K562 (cell line): ENCODE measurements at regions not wholly inside any gene's neighbourhood (a gene's known extent, or its start where the extent isn't known, plus 50 kb on each side); places are given as distances from the start of the nearest gene placed in this dataset.
A peak's percentile ranks its signal among the peaks of the same experiment; 100 is the strongest.

Experiments used
- ATAC-seq: fragments of 200-7000 bp; cut with Tn5 transposase; 3 replicates; pipeline ENCODE4 v1.9.1; 2020; ENCODE audit warnings: moderate library complexity
- BruUV-seq: library from RNA; stranded (reverse); fragments of 400-500 nt; replicated peaks from 2 replicates; lab custom pipeline; 2021; lab: Mats Ljungman, UMichigan
- CTCF ChIA-PET: fragments of 300-600 bp; formaldehyde crosslinking; extraction: SDS; loops from one replicate; lab custom pipeline; 2021; ENCODE audit warnings: low intra/inter-chr PET ratio; lab: Yijun Ruan, JAX
- POLR2A ChIA-PET: fragments of 300-600, 350-650 bp; sonication (Branson Sonifier 250); formaldehyde crosslinking; extraction: SDS; loops from one replicate; lab custom pipeline; 2021; ENCODE audit warnings: antibody characterized with exemption, inconsistent platforms; lab: Yijun Ruan, JAX
- DNase-seq, 4 experiments: peaks; one replicate each; pipeline versions ENCODE4 v3.0.0 to v3.0.0-alpha.2; 2011 to 2018; ENCODE audit warnings: low spot score in 3 of 4, mixed read lengths in 3 of 4; ENCODE audit errors: extremely low read depth in 1 of 4
- FAIRE-seq: peaks from 2 replicates; lab custom pipeline; 2011; peaks lifted over from hg19 to GRCh38; lab: Jason Lieb, UNC
- H2AFZ ChIP-seq: 2 replicates; pipeline ENCODE4 v1.6.0; 2011; ENCODE audit warnings: low read depth, low read length, control low read depth, inconsistent platforms
- H3K27ac ChIP-seq: fragments of 200-600 bp; 3 replicates; pipeline ENCODE4 v1.8.0; 2011; ENCODE audit warnings: low read depth, mild to moderate bottlenecking, control low read depth, inconsistent platforms, low read length, moderate library complexity, mixed read lengths; ENCODE audit errors: extremely low read depth
- H3K27me3 ChIP-seq, 2 experiments: fragments of 300-600 bp in 1 of 2; 2 replicates in 1 of 2; 3 replicates in 1 of 2; pipeline versions ENCODE4 v1.6.0 to v1.8.0; 2011; ENCODE audit warnings: inconsistent platforms in 2 of 2, low read length in 2 of 2, mild to moderate bottlenecking in 1 of 2, mixed read lengths in 1 of 2, moderate library complexity in 1 of 2; ENCODE audit not compliant: control insufficient read depth in 2 of 2, insufficient read depth in 2 of 2
- H3K36me3 ChIP-seq: fragments of 300-600 bp; 3 replicates; pipeline ENCODE4 v1.8.0; 2011; ENCODE audit warnings: mild to moderate bottlenecking, low read length, inconsistent platforms; ENCODE audit not compliant: control insufficient read depth, insufficient read depth
- H3K4me1 ChIP-seq, 2 experiments: fragments of 200-600 bp in 1 of 2; replicated peaks in 1 of 2; 2 replicates in 1 of 2; 3 replicates in 1 of 2; pipeline versions ENCODE4 v1.5.1 to v1.8.0; 2011; ENCODE audit warnings: inconsistent platforms in 2 of 2, low read length in 2 of 2, mild to moderate bottlenecking in 1 of 2, mixed read lengths in 1 of 2, moderate library complexity in 1 of 2; ENCODE audit not compliant: control insufficient read depth in 2 of 2, insufficient read depth in 2 of 2
- H3K4me2 ChIP-seq: 2 replicates; pipeline ENCODE4 v1.6.1; 2011; ENCODE audit warnings: low read length, control low read depth, inconsistent platforms, mixed read lengths; ENCODE audit not compliant: insufficient read depth
- H3K4me3 ChIP-seq: fragments of 200-600 bp; sonication (generic), shearing (Covaris generic); 2 replicates; pipeline ENCODE4 v1.5.1; 2016; ENCODE audit warnings: control low read depth, inconsistent platforms
- H3K79me2 ChIP-seq: fragments of 200-600 bp; 3 replicates; pipeline ENCODE4 v1.8.0; 2011; ENCODE audit warnings: low read length, inconsistent platforms; ENCODE audit not compliant: control insufficient read depth, insufficient read depth
- H3K9ac ChIP-seq, 2 experiments: 2 replicates each; pipeline versions ENCODE4 v1.6.0 to v1.6.1; 2011; ENCODE audit warnings: low read depth in 2 of 2, low read length in 2 of 2, control low read depth in 1 of 2, inconsistent platforms in 1 of 2, mild to moderate bottlenecking in 1 of 2, mixed read lengths in 1 of 2; ENCODE audit not compliant: insufficient read depth in 1 of 2
- H3K9me1 ChIP-seq: one replicate; pipeline ENCODE4 v1.6.0; 2011; ENCODE audit warnings: inconsistent platforms, mild to moderate bottlenecking, low read length, moderate library complexity; ENCODE audit not compliant: control insufficient read depth, insufficient read depth
- H3K9me3 ChIP-seq: replicated peaks from 2 replicates; pipeline ENCODE4 v1.5.1; 2011; ENCODE audit warnings: low read depth, low read length, inconsistent platforms; ENCODE audit not compliant: control insufficient read depth, insufficient read depth
- H4K20me1 ChIP-seq: replicated peaks from 2 replicates; pipeline ENCODE4 v1.6.1; 2011; ENCODE audit warnings: low read length, inconsistent platforms, mixed read lengths; ENCODE audit not compliant: control insufficient read depth, insufficient read depth
- GATAD2A ChIP-seq: fragments of 450-650 bp; IDR thresholded peaks from 2 replicates; pipeline ENCODE4 v1.6.1; 2017
- MEF2D ChIP-seq: conservative IDR thresholded peaks from 2 replicates; pipeline ENCODE4 v1.6.1; 2016; ENCODE audit warnings: low read depth, missing genetic modification characterization, missing compliant biosample characterization
- RNF2 ChIP-seq: sonication (generic); IDR thresholded peaks from 2 replicates; pipeline ENCODE4 v1.6.1; 2016
- SMARCC2 ChIP-seq: fragments of 450-650 bp; IDR thresholded peaks from 2 replicates; pipeline ENCODE4 v1.6.1; 2017; ENCODE audit warnings: antibody characterized with exemption, moderate library complexity, mild to moderate bottlenecking, low read depth
- ZNF121 ChIP-seq: sonication (generic); formaldehyde crosslinking; conservative IDR thresholded peaks from 2 replicates; pipeline ENCODE4 v1.8.0; 2022; ENCODE audit warnings: missing genetic modification reagents
- WGBS: fragments of 100-300 bp; shearing (Covaris generic); methylation state at CpG from one replicate; pipeline ENCODE4 v1.1.6; 2016; ENCODE audit warnings: low coverage, mixed read lengths; ENCODE audit not compliant: insufficient coverage; ENCODE audit errors: missing lambda C conversion rate; 5-methylcytosine and 5-hydroxymethylcytosine counted together
- in situ Hi-C: fragments of 300-500 bp; cut with MboI; formaldehyde crosslinking; loops from 4 replicates; pipeline ENCODE4 v1.15.0; 2018; ENCODE audit warnings: inconsistent platforms, mixed read lengths
- intact Hi-C: fragments of 100-400 bp; cut with micrococcal nuclease; formaldehyde crosslinking; loops from 2 replicates; pipeline ENCODE4 v1.14.2; 2022
- TF ChIP-seq, protein P1 (sequence below), 3 experiments: IDR thresholded peaks in 2 of 3; conservative IDR thresholded peaks in 1 of 3; 2 replicates each; pipeline ENCODE4 v1.5.1; 2011 to 2012; ENCODE audit warnings: low read length in 3 of 3, mild to moderate bottlenecking in 3 of 3, control low read depth in 2 of 3, improper control_type of control experiment in 1 of 3, inconsistent platforms in 1 of 3, low read depth in 1 of 3, mixed read lengths in 1 of 3, moderate library complexity in 1 of 3; ENCODE audit not compliant: insufficient read depth in 2 of 3

DNA sequence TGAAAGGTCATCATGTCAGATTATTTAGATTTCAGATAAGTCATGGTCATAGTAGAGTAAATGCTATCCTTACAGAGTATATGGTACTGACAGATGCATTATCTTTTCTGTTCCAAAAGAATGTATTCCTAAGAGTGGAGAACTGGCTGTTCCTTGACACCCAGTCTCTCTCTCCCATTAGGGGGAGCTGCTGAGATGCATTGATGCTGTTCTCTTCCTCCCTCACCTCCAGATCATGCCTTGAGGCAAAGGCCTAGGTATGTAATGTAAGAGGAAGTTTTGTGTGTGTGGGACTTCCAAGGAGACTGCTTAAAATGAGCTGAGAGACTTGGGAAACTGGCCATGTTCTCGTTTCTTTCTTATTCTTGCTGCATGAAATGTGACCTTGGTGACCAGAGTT lies 979.5 kb upstream of the CELF4 start:
- ATAC-seq: no peak
- intact Hi-C loops: no loop called here
- no peak overlapping the region for H3K9ac ChIP-seq
- in situ Hi-C loops: no loop called here
- H3K4me1 ChIP-seq: no peaks in the 10 kb centered on the region
- H3K27ac ChIP-seq: no peak overlapping the region
- CTCF ChIA-PET: no interaction called here
- 0% methylated on average over 1 of the region's 1 CpG for WGBS
- no peaks in the 10 kb centered on the region for H3K9me1 ChIP-seq
- H3K4me2 ChIP-seq: no peak overlapping the region
- H3K9me3 ChIP-seq: peaks cover under 1% of the 10 kb centered on the region; the same call in 1 of the 2 replicates
- no peaks in the 10 kb centered on the region for H4K20me1 ChIP-seq
- no peak overlapping the region for H2AFZ ChIP-seq
- peak in 1 of 4 experiments; percentile 5 for DNase-seq
- BruUV-seq: no TSS peak
- no peak for FAIRE-seq
- POLR2A ChIA-PET: no interaction called here
- TF ChIP-seq SMARCC2: no peak
- no peak for TF ChIP-seq MEF2D (tag)
- TF ChIP-seq GATAD2A: no peak
- no peak for TF ChIP-seq RNF2
- no peak for TF ChIP-seq ZNF121 (CRISPR knock-in tag)
- TF ChIP-seq, protein P1, sequence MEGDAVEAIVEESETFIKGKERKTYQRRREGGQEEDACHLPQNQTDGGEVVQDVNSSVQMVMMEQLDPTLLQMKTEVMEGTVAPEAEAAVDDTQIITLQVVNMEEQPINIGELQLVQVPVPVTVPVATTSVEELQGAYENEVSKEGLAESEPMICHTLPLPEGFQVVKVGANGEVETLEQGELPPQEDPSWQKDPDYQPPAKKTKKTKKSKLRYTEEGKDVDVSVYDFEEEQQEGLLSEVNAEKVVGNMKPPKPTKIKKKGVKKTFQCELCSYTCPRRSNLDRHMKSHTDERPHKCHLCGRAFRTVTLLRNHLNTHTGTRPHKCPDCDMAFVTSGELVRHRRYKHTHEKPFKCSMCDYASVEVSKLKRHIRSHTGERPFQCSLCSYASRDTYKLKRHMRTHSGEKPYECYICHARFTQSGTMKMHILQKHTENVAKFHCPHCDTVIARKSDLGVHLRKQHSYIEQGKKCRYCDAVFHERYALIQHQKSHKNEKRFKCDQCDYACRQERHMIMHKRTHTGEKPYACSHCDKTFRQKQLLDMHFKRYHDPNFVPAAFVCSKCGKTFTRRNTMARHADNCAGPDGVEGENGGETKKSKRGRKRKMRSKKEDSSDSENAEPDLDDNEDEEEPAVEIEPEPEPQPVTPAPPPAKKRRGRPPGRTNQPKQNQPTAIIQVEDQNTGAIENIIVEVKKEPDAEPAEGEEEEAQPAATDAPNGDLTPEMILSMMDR (IDR thresholded peaks at IDR 0.05 in 2 of 3, conservative IDR thresholded peaks at IDR 0.05 in 1 of 3; ENCODE audit: insufficient read depth in 2 of 3, low read depth in 1 of 3, low read length in 3 of 3): peak in 1 of 3 experiments; percentile 11; a peak in 1 of 6 replicates
- H3K79me2 ChIP-seq: no peaks in the 10 kb centered on the region
- no peaks in the 10 kb centered on the region for H3K27me3 ChIP-seq
- H3K4me3 ChIP-seq: no peak overlapping the region
- no peaks in the 10 kb centered on the region for H3K36me3 ChIP-seq
